Osteoblast (primary cell): ENCODE measurements at regions not wholly inside any gene's neighbourhood (a gene's known extent, or its start where the extent isn't known, plus 50 kb on each side); places are given as distances from the start of the nearest gene placed in this dataset.

Experiments used
- DNase-seq: peaks from one replicate; pipeline ENCODE4 v3.0.0; 2011; ENCODE audit warnings: low spot score, mixed read lengths; ENCODE audit not compliant: insufficient read length; ENCODE audit errors: missing footprints
- H2AFZ ChIP-seq: 2 replicates; pipeline ENCODE4 v1.6.0; 2011; ENCODE audit warnings: mild to moderate bottlenecking, low read length
- H3K27ac ChIP-seq: 2 replicates; pipeline ENCODE4 v1.5.1; 2011; ENCODE audit warnings: mild to moderate bottlenecking, low read depth, low read length, moderate library complexity
- H3K27me3 ChIP-seq: 2 replicates; pipeline ENCODE4 v1.6.0; 2012; ENCODE audit warnings: mild to moderate bottlenecking, control low read depth, inconsistent platforms, low read length, moderate library complexity; ENCODE audit not compliant: insufficient read depth
- H3K36me3 ChIP-seq: 2 replicates; pipeline ENCODE4 v1.5.1; 2011; ENCODE audit warnings: mild to moderate bottlenecking, low read length, control low read depth, moderate library complexity; ENCODE audit not compliant: insufficient read depth
- H3K4me1 ChIP-seq: 2 replicates; pipeline ENCODE4 v1.5.1; 2011; ENCODE audit warnings: mild to moderate bottlenecking, low read length, control low read depth, moderate library complexity; ENCODE audit not compliant: insufficient read depth
- H3K4me2 ChIP-seq: 2 replicates; pipeline ENCODE4 v1.6.0; 2011; ENCODE audit warnings: mild to moderate bottlenecking, low read length; ENCODE audit not compliant: insufficient read depth
- H3K4me3 ChIP-seq: fragments of 200-600 bp; sonication (generic); 3 replicates; pipeline ENCODE4 v1.5.1; 2012; ENCODE audit warnings: mild to moderate bottlenecking, low read length, inconsistent platforms; ENCODE audit not compliant: insufficient read depth
- H3K79me2 ChIP-seq: 2 replicates; pipeline ENCODE4 v1.6.0; 2012; ENCODE audit warnings: mild to moderate bottlenecking, low read length, control low read depth, inconsistent platforms; ENCODE audit not compliant: insufficient read depth
- H3K9me3 ChIP-seq: 2 replicates; pipeline ENCODE4 v1.5.1; 2011; ENCODE audit warnings: low read depth, low read length, control low read depth
- H4K20me1 ChIP-seq: 2 replicates; pipeline ENCODE4 v1.6.0; 2012; ENCODE audit warnings: mild to moderate bottlenecking, low read length, control low read depth; ENCODE audit not compliant: insufficient read depth
- CTCF ChIP-seq: IDR thresholded peaks from 2 replicates; pipeline ENCODE4 v1.5.1; 2011; ENCODE audit warnings: mild to moderate bottlenecking, low read depth, low read length, moderate library complexity; ENCODE audit errors: extremely low read depth

GRCh38 chr18:22057908-22058527, 111.4 kb upstream of the GATA6 start:
- H3K4me2 ChIP-seq, result no peak overlapping the region
- no peaks in the 10 kb centered on the region for H3K36me3 ChIP-seq
- no peak for DNase-seq
- H3K9me3 ChIP-seq, result no peaks in the 10 kb centered on the region
- no peaks in the 10 kb centered on the region for H4K20me1 ChIP-seq
- no peak for TF ChIP-seq CTCF
- no peak overlapping the region for H2AFZ ChIP-seq
- no peak overlapping the region for H3K27ac ChIP-seq
- no peak overlapping the region for H3K4me3 ChIP-seq
- H3K27me3 ChIP-seq, result no peaks in the 10 kb centered on the region
- no peaks in the 10 kb centered on the region for H3K79me2 ChIP-seq
- no peaks in the 10 kb centered on the region for H3K4me1 ChIP-seq

GRCh38 chr18:22060361-22060760, 109.0 kb upstream of the GATA6 start:
- Histone ChIP-seq H3K4me3 (no peak overlapping the region), H3K36me3 (no peaks in the 10 kb centered on the region), H3K27ac (no peak overlapping the region), H3K4me1 (no peaks in the 10 kb centered on the region), H3K9me3 (no peaks in the 10 kb centered on the region), H3K4me2 (no peak overlapping the region), H2AFZ (no peak overlapping the region), H4K20me1 (no peaks in the 10 kb centered on the region), H3K79me2 (no peaks in the 10 kb centered on the region), H3K27me3 (no peaks in the 10 kb centered on the region)
- TF ChIP-seq CTCF, result no peak
- no peak for DNase-seq

GRCh38 chr18:22063102-22063501, 106.3 kb upstream of the GATA6 start:
- no peak overlapping the region for H3K4me3 ChIP-seq
- no peak overlapping the region for H3K27ac ChIP-seq
- no peak for TF ChIP-seq CTCF
- no peaks in the 10 kb centered on the region for H3K36me3 ChIP-seq
- no peak overlapping the region for H2AFZ ChIP-seq
- no peak for DNase-seq
- H3K4me1 ChIP-seq, result no peaks in the 10 kb centered on the region
- no peaks in the 10 kb centered on the region for H3K9me3 ChIP-seq
- no peaks in the 10 kb centered on the region for H3K79me2 ChIP-seq
- no peaks in the 10 kb centered on the region for H3K27me3 ChIP-seq
- H3K4me2 ChIP-seq, result no peak overlapping the region
- no peaks in the 10 kb centered on the region for H4K20me1 ChIP-seq

- Histone ChIP-seq H3K27ac (no peak overlapping the region), H3K4me3 (no peak overlapping the region), H2AFZ (no peak overlapping the region), H3K4me1 (no peaks in the 10 kb centered on the region), H3K4me2 (no peak overlapping the region), H3K9me3 (no peaks in the 10 kb centered on the region), H3K79me2 (no peaks in the 10 kb centered on the region), H3K27me3 (no peaks in the 10 kb centered on the region), H4K20me1 (no peaks in the 10 kb centered on the region), H3K36me3 (no peaks in the 10 kb centered on the region)
- DNase-seq, result no peak
- TF ChIP-seq CTCF, result no peak
Observed at GRCh38 chr18:22063672-22064071, 105.7 kb upstream of the GATA6 start.
